DND-41 (cell line): ENCODE measurements at regions not wholly inside any gene's neighbourhood (a gene's known extent, or its start where the extent isn't known, plus 50 kb on each side); places are given as distances from the start of the nearest gene placed in this dataset.

Source experiments
- EZH2 ChIP-seq: IDR thresholded peaks from 3 replicates; pipeline ENCODE4 v1.6.1; 2012; ENCODE audit warnings: borderline replicate concordance, low read depth, mild to moderate bottlenecking, moderate library complexity, low read length, inconsistent platforms; ENCODE audit not compliant: severe bottlenecking
- TF ChIP-seq, protein P1 (sequence below): IDR thresholded peaks from 2 replicates; pipeline ENCODE4 v1.5.1; 2012; ENCODE audit warnings: borderline replicate concordance, low read length, moderate library complexity, mild to moderate bottlenecking; ENCODE audit not compliant: poor library complexity, severe bottlenecking; ENCODE audit errors: extremely low read depth

DNA sequence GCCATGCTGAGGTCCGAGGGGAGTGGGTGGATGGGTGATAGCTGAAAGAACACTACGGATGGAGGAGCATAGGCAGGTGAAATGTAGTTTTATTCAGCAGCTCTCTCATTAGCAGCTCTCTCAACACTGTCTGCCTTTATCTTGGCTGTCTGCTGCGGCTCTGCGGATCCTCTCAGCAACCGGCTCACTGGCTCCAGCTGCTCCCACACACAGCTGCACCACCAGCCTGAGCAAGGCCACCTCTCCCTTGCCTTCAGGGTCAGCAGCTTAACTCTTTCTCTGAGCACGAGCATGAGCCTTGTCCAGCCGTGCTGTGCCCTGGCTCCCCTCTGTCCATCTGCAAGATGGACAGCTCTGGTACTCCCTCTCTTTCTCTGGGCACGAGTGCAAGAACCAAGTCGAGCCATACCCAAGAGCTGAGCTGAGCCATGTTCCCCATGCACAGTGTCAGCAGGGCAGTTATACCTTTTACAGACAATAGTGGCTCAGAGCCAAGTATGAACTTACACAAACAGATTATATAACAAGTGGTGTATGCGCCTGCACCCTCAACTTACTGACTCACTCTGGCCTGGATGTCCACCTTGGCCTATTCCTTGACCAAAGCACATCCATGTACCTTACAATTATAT lies 108.5 kb downstream of the MACIR start:
- TF ChIP-seq, protein P1, sequence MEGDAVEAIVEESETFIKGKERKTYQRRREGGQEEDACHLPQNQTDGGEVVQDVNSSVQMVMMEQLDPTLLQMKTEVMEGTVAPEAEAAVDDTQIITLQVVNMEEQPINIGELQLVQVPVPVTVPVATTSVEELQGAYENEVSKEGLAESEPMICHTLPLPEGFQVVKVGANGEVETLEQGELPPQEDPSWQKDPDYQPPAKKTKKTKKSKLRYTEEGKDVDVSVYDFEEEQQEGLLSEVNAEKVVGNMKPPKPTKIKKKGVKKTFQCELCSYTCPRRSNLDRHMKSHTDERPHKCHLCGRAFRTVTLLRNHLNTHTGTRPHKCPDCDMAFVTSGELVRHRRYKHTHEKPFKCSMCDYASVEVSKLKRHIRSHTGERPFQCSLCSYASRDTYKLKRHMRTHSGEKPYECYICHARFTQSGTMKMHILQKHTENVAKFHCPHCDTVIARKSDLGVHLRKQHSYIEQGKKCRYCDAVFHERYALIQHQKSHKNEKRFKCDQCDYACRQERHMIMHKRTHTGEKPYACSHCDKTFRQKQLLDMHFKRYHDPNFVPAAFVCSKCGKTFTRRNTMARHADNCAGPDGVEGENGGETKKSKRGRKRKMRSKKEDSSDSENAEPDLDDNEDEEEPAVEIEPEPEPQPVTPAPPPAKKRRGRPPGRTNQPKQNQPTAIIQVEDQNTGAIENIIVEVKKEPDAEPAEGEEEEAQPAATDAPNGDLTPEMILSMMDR = no peak
- TF ChIP-seq EZH2 = no peak
